Fibroblast of the aortic adventitia (primary cell): ENCODE measurements at regions not wholly inside any gene's neighbourhood (a gene's known extent, or its start where the extent isn't known, plus 50 kb on each side); places are given as distances from the start of the nearest gene placed in this dataset.
"Not testable (repeated sequence)": the region's sequence is repeated elsewhere in the genome, so short reads cannot be mapped to it uniquely, and the experiment has no call there.

Source experiments
- DNase-seq: peaks from one replicate; pipeline ENCODE4 v3.0.0-alpha.2; 2010; ENCODE audit warnings: low read depth
- H3K4me3 ChIP-seq: 2 replicates; pipeline ENCODE4 v1.5.1; 2011; ENCODE audit warnings: low read depth, mild to moderate bottlenecking, control low read depth, low read length, moderate library complexity
- TF ChIP-seq, protein P1 (sequence below): IDR thresholded peaks from 2 replicates; pipeline ENCODE4 v1.5.1; 2011; ENCODE audit warnings: mild to moderate bottlenecking, low read length, control low read depth, inconsistent platforms; ENCODE audit not compliant: insufficient read depth

DNA sequence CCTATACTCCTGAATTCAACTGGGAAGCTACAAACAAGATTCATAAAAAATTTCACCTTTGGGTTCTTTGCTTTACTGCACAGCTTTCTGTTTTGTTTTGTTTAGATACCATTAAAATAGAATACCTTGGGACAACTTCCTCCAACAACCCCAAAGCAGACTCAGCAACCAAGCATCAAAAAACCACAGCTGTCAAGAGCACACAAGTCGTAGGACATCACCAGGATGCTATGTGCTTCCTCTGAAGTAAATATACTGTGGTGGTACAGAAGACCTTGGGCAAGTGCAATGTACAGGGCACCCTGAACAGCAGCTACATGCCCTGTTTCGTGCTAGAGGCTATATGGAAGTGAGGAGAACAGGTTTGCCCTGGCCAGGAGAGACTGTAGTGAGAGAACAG, 359.3 kb downstream of the BCL11B start:
- TF ChIP-seq, protein P1, sequence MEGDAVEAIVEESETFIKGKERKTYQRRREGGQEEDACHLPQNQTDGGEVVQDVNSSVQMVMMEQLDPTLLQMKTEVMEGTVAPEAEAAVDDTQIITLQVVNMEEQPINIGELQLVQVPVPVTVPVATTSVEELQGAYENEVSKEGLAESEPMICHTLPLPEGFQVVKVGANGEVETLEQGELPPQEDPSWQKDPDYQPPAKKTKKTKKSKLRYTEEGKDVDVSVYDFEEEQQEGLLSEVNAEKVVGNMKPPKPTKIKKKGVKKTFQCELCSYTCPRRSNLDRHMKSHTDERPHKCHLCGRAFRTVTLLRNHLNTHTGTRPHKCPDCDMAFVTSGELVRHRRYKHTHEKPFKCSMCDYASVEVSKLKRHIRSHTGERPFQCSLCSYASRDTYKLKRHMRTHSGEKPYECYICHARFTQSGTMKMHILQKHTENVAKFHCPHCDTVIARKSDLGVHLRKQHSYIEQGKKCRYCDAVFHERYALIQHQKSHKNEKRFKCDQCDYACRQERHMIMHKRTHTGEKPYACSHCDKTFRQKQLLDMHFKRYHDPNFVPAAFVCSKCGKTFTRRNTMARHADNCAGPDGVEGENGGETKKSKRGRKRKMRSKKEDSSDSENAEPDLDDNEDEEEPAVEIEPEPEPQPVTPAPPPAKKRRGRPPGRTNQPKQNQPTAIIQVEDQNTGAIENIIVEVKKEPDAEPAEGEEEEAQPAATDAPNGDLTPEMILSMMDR, result no peak
- no peak for DNase-seq
- no peak overlapping the region for H3K4me3 ChIP-seq

- TF ChIP-seq, protein P1, result no peak
- no peak for DNase-seq
- H3K4me3 ChIP-seq, result no peak overlapping the region
These were observed 357.9 kb downstream of the BCL11B start for GRCh38 chr14:98913967-98914650.

DNA sequence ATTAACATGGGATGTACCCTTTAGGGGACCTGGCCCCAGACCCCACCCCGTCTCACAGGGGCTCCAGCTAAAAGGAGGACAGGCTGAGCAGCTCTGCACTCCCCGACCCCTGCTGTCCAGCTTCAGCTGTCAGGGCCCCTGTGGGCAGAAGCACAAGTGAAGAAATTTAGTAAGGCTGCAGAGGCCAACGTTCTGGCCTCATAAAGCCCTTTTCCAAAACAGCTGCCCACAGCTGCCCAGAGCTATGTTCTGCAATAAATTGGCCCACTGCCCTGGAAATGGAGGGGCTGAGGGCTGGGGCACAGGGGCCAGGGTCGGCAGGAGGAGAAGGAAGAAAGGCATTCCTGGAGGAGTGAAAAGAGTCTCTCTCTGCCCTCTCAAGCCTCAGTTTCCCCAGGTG, 357.1 kb downstream of the BCL11B start:
- DNase-seq, result no peak
- TF ChIP-seq, protein P1, result no peak
- H3K4me3 ChIP-seq, result no peak overlapping the region

- no peak for DNase-seq
- TF ChIP-seq, protein P1, result no peak
- no peak overlapping the region for H3K4me3 ChIP-seq
These were observed 356.4 kb downstream of the BCL11B start for GRCh38 chr14:98915625-98916024.

DNA sequence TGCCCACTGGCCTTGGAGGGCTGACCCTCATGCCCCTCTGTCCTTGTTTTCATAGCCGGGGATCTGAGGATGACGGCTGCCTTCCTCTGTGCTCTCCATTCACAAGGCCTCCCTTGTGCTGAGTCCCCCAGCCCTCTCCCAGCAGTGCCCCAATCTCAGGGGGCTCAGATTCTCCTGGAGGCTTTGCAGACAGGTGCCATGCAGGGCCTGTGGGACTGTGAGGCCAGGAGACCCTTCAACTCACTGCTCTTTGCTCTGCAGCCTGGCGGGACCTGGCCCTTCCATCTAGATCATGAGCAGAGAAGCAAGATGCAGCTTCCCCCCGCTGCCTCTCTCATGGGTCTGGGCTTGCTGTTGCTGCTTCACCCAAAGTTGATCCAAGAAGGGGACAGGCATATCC, 356.0 kb downstream of the BCL11B start:
- no peak for DNase-seq
- H3K4me3 ChIP-seq, result no peak overlapping the region
- TF ChIP-seq, protein P1, result no peak

DNA sequence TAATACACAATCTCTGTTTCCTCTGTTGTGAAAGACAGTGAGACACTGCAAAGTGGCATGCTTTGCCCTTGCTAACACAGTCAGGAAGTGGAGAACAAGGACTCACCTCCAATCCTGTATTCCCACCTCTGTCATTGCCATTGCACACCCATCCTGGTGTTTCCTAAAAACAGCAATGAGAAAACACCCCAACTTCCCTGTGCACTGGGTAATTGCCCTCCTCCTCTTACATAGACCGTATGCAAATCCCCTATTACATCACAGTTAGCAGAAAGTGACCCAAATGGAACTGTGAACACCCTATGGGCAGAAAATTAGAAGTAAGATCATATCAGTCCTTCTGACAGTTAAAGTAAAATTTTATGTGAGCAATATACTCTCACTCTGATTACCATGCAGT, 355.5 kb downstream of the BCL11B start:
- TF ChIP-seq, protein P1, result no peak
- no peak overlapping the region for H3K4me3 ChIP-seq
- no peak for DNase-seq

DNA sequence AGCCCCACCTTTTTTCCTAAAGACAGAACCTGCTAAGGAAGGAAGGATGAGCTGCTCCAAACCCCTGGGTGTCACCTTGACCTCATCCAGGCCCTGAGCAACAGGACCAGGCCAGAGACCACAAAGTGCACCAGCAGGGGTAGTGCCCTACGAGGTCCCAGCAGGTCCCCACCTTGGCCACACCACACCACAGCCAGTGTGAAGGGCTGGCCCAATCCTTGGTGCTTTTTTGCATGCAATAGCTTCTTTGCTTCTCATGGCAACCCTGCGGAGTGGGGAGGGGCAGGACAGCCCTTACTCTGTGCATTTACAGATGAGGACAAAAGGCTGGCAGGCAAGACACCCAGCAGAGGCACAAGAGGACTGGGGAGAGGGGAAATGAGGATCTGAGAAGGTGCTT, 352.6 kb downstream of the BCL11B start:
- no peak for DNase-seq
- TF ChIP-seq, protein P1, result no peak
- H3K4me3 ChIP-seq, result no peak overlapping the region

- not testable (repeated sequence) for H3K4me3 ChIP-seq, DNase-seq
These were observed 350.7 kb downstream of the BCL11B start for GRCh38 chr14:98921306-98921705.
